GM23248 (cell line): ENCODE measurements at regions not wholly inside any gene's neighbourhood (a gene's known extent, or its start where the extent isn't known, plus 50 kb on each side); places are given as distances from the start of the nearest gene placed in this dataset.

Experiments
- DNase-seq: peaks from one replicate; pipeline ENCODE4 v3.0.0-alpha.2; 2015
- H2AFZ ChIP-seq: fragments of 200-600 bp; sonication (generic); 2 replicates; pipeline ENCODE4 v1.6.1; 2016; ENCODE audit warnings: antibody characterized with exemption
- H3F3A ChIP-seq: fragments of 200-600 bp; sonication (generic); 2 replicates; pipeline ENCODE4 v1.6.1; 2016; ENCODE audit warnings: mild to moderate bottlenecking, antibody characterized with exemption, mixed run types; ENCODE audit not compliant: insufficient read depth
- H3K27ac ChIP-seq: fragments of 200-600 bp; sonication (generic); 2 replicates; pipeline ENCODE4 v1.5.1; 2016; ENCODE audit warnings: mild to moderate bottlenecking
- H3K27me3 ChIP-seq: fragments of 200-600 bp; sonication (generic); replicated peaks from 2 replicates; pipeline ENCODE4 v1.6.1; 2016; ENCODE audit warnings: mild to moderate bottlenecking; ENCODE audit not compliant: insufficient read depth
- H3K36me3 ChIP-seq: fragments of 200-600 bp; sonication (generic); 2 replicates; pipeline ENCODE4 v1.6.1; 2016; ENCODE audit warnings: low read depth, mild to moderate bottlenecking
- H3K4me1 ChIP-seq: fragments of 200-600 bp; sonication (generic); 2 replicates; pipeline ENCODE4 v1.6.1; 2016; ENCODE audit warnings: mild to moderate bottlenecking; ENCODE audit not compliant: insufficient read depth
- H3K4me2 ChIP-seq: fragments of 200-600 bp; sonication (generic); one replicate; pipeline ENCODE4 v1.6.1; 2016; ENCODE audit warnings: mild to moderate bottlenecking; ENCODE audit not compliant: unreplicated experiment
- H3K4me3 ChIP-seq: fragments of 200-600 bp; sonication (generic); 2 replicates; pipeline ENCODE4 v1.5.1; 2016; ENCODE audit warnings: mild to moderate bottlenecking
- H3K79me2 ChIP-seq: fragments of 200-600 bp; sonication (generic); 2 replicates; pipeline ENCODE4 v1.6.1; 2016; ENCODE audit warnings: mild to moderate bottlenecking; ENCODE audit not compliant: insufficient read depth
- H3K9ac ChIP-seq: fragments of 200-600 bp; sonication (generic); 2 replicates; pipeline ENCODE4 v1.6.1; 2016; ENCODE audit warnings: mild to moderate bottlenecking
- H3K9me2 ChIP-seq: fragments of 200-600 bp; sonication (generic); 2 replicates; pipeline ENCODE4 v1.6.1; 2016; ENCODE audit warnings: mixed run types, mild to moderate bottlenecking, moderate library complexity; ENCODE audit not compliant: insufficient read depth
- H3K9me3 ChIP-seq: fragments of 200-600 bp; sonication (generic); one replicate; pipeline ENCODE4 v1.6.1; 2017; ENCODE audit warnings: low read depth
- H4K20me1 ChIP-seq: fragments of 200-600 bp; sonication (generic); 2 replicates; pipeline ENCODE4 v1.6.0; 2016; ENCODE audit not compliant: insufficient read depth
- EZH2 ChIP-seq: fragments of 200-600 bp; sonication (generic); IDR thresholded peaks from 2 replicates; pipeline ENCODE4 v1.6.1; 2018; ENCODE audit warnings: antibody characterized with exemption, mild to moderate bottlenecking; ENCODE audit not compliant: insufficient read depth, poor library complexity, severe bottlenecking
- EZH2phosphoT487 ChIP-seq: fragments of 200-600 bp; sonication (generic); IDR thresholded peaks from 2 replicates; pipeline ENCODE4 v1.6.1; 2018; ENCODE audit warnings: antibody characterized with exemption, moderate library complexity, mild to moderate bottlenecking, low read depth; ENCODE audit not compliant: insufficient read depth
- WGBS, 2 experiments: methylation state at CpG; one replicate each; pipeline ENCODE4 v1.1.6; 2015 to 2017; ENCODE audit warnings: low lambda C conversion rate in 2 of 2, low coverage in 1 of 2; ENCODE audit errors: missing lambda C conversion rate in 2 of 2; 5-methylcytosine and 5-hydroxymethylcytosine counted together
- in situ Hi-C: fragments of 300-500 bp; cut with MboI; formaldehyde crosslinking; loops from 2 replicates; pipeline ENCODE4 v1.15.0; 2020

DNA sequence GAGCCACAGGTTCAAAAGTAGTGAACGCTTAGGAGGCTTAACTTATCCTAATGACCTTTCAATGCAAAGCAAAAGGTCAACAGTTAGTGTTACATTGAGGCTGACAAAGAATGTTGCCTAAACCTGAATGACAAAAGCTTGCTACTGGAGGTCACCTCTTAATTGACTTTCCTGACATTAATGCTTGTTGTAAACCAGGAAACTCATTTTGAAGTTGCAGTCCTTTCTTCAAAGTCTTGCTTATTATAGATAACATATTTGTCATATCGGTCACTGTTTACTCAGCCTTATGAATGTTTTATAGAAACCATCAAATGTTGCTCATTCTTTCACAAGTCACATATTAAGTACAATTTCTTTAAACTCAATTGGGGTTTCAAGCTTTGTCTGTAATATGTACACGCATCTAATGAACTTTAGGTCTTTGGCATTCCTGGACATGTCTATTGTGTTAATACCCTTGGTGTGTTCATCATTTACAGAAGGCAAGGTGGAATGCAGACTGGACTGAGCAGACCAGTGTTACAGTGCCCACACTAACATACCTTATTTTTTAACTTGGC lies 488.2 kb upstream of the NECTIN3 start:
- Histone ChIP-seq H3K4me3 (no peak overlapping the region), H3K27ac (no peak overlapping the region), H3K4me2 (peak overlapping the region; percentile 35), H3K36me3 (no peaks in the 10 kb centered on the region), H3K9me3 (no peaks in the 10 kb centered on the region), H3F3A (peaks cover 38% of the 10 kb centered on the region), H3K4me1 (peaks cover 38% of the 10 kb centered on the region), H3K9ac (no peak overlapping the region), H2AFZ (peak overlapping the region; percentile 16; the same call in 1 of the 2 replicates), H3K9me2 (no peaks in the 10 kb centered on the region), H3K79me2 (no peaks in the 10 kb centered on the region), H4K20me1 (no peaks in the 10 kb centered on the region), H3K27me3 (no peaks in the 10 kb centered on the region)
- DNase-seq, result peak; percentile 57
- in situ Hi-C loops, result no loop called here
- WGBS, 2 experiments, result 81% methylated on average over 3 of the region's 3 CpGs
- TF ChIP-seq EZH2, result no peak
- TF ChIP-seq EZH2phosphoT487, result no peak

DNA sequence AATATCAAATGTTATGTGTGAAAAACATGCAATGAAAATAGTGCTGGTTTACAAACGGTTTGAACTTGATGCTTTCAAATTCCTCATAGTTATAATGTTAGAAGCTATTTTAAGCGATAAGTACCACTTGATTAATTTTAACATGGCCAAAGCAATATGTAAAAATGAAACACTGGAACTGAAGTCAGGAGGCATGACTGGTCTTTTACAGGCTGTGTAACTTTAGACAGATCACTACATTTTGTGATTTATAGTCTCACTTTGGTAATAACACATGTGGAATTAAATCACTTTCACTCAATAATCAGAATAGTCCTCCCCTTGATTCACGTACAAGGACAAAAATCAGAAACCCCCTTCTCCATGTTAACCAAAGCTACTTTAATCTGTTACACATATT lies 482.7 kb upstream of the NECTIN3 start:
- Histone ChIP-seq H3K4me1 (peaks cover 3% of the 10 kb centered on the region; the same call in 1 of the 2 replicates), H3K27ac (no peak overlapping the region), H3K27me3 (no peaks in the 10 kb centered on the region), H3K4me2 (no peak overlapping the region), H3K9me3 (no peaks in the 10 kb centered on the region), H3K9me2 (no peaks in the 10 kb centered on the region), H3K36me3 (no peaks in the 10 kb centered on the region), H3K79me2 (no peaks in the 10 kb centered on the region), H2AFZ (0 out of 2 replicates have a peak overlapping the region, but pooled peaks have one; percentile 10), H3K9ac (no peak overlapping the region), H3K4me3 (no peak overlapping the region), H3F3A (peaks cover 2% of the 10 kb centered on the region; the same call in 1 of the 2 replicates), H4K20me1 (no peaks in the 10 kb centered on the region)
- TF ChIP-seq EZH2phosphoT487 (no peak), EZH2 (no peak)
- WGBS, 2 experiments, result 29 to 36% methylated on average over 3 of the region's 3 CpGs
- DNase-seq, result no peak
- in situ Hi-C loops, result no loop called here

DNA sequence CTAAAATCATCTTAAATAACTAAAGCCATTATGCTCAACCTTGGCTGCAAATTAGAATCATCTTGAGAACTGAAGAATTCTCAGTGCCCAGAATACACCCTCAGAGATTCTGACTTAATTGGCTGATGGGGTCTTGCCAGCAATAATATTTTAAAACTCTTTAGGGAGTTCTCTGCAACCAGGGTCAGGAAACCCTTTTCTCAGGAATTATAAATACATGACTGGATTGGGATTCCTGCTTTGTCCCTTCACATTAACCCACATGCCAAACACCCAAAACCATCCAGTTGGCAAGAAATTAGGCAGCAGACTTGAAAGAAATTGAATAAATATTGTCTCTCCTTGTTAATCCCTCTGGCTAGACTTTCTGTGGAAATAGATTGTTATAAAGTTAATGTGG lies 482.3 kb upstream of the NECTIN3 start:
- H3K27me3 ChIP-seq, result no peaks in the 10 kb centered on the region
- DNase-seq, result no peak
- H4K20me1 ChIP-seq, result no peaks in the 10 kb centered on the region
- H3F3A ChIP-seq, result no peaks in the 10 kb centered on the region
- H3K4me1 ChIP-seq, result no peaks in the 10 kb centered on the region
- H3K9me2 ChIP-seq, result no peaks in the 10 kb centered on the region
- H3K27ac ChIP-seq, result no peak overlapping the region
- H3K9ac ChIP-seq, result no peak overlapping the region
- peak overlapping the region; percentile 10; the same call in 1 of the 2 replicates for H2AFZ ChIP-seq
- in situ Hi-C loops, result no loop called here
- H3K4me3 ChIP-seq, result no peak overlapping the region
- TF ChIP-seq EZH2 (no peak), EZH2phosphoT487 (no peak)
- H3K9me3 ChIP-seq, result no peaks in the 10 kb centered on the region
- H3K79me2 ChIP-seq, result no peaks in the 10 kb centered on the region
- H3K36me3 ChIP-seq, result no peaks in the 10 kb centered on the region
- H3K4me2 ChIP-seq, result no peak overlapping the region

- DNase-seq, result no peak
- TF ChIP-seq EZH2phosphoT487 (no peak), EZH2 (no peak)
- H3K79me2 ChIP-seq, result no peaks in the 10 kb centered on the region
- no peak overlapping the region for H3K4me2 ChIP-seq
- no peaks in the 10 kb centered on the region for H4K20me1 ChIP-seq
- H3K4me3 ChIP-seq, result no peak overlapping the region
- peaks cover 3% of the 10 kb centered on the region; the same call in 1 of the 2 replicates for H3K4me1 ChIP-seq
- no peaks in the 10 kb centered on the region for H3F3A ChIP-seq
- no peaks in the 10 kb centered on the region for H3K36me3 ChIP-seq
- H3K27me3 ChIP-seq, result no peaks in the 10 kb centered on the region
- H2AFZ ChIP-seq, result no peak overlapping the region
- H3K9ac ChIP-seq, result no peak overlapping the region
- no peak overlapping the region for H3K27ac ChIP-seq
- H3K9me3 ChIP-seq, result no peaks in the 10 kb centered on the region
- no peaks in the 10 kb centered on the region for H3K9me2 ChIP-seq
- in situ Hi-C loops, result no loop called here
These were observed 477.9 kb upstream of the NECTIN3 start for GRCh38 chr3:110593749-110594148.

DNA sequence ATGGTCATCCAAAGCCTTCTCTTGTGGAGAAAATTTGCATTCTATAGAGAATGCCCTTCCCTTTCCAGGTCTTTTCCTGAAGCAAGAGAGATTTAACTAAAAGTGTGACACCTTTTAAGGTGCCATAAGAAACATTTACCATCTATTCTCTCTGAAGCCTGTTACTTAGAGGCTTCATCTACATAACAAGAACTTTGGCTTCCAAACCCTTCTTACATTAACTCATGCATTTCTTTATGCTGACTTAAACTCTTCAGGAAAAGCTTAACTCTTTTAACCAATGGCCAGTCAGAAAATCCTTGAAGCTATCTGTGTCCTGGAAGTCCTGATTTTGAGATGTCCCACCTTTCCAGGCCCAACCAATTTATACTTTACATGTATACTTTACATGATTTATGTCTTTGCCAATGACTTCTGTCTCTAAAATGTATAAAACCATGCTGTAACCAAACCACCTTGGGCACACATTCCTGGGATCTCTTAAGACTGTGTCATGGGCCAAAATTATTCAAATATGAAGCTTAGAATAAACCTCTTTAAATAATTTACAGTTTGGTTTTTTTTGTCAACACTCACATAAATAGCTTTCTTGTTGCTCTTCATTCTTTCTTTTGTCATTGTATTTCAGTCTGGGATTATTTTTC lies 472.6 kb upstream of the NECTIN3 start:
- Histone ChIP-seq H3K4me1 (peaks cover 23% of the 10 kb centered on the region), H3K4me3 (no peak overlapping the region), H3K9me2 (no peaks in the 10 kb centered on the region), H3K27ac (no peak overlapping the region), H4K20me1 (no peaks in the 10 kb centered on the region), H3K9ac (no peak overlapping the region), H2AFZ (peak overlapping the region; percentile 49; the same call in 1 of the 2 replicates), H3K27me3 (no peaks in the 10 kb centered on the region), H3K4me2 (peak overlapping the region; percentile 47), H3K9me3 (no peaks in the 10 kb centered on the region), H3K36me3 (no peaks in the 10 kb centered on the region), H3F3A (peaks cover 10% of the 10 kb centered on the region), H3K79me2 (no peaks in the 10 kb centered on the region)
- TF ChIP-seq EZH2 (no peak), EZH2phosphoT487 (no peak)
- peak; percentile 51 for DNase-seq
- in situ Hi-C loops, result no loop called here
